GM18511 (cell line): ENCODE measurements at regions not wholly inside any gene's neighbourhood (a gene's known extent, or its start where the extent isn't known, plus 50 kb on each side); places are given as distances from the start of the nearest gene placed in this dataset.
A peak's percentile ranks its signal among the peaks of the same experiment; 100 is the strongest.

Experiments used
- ATAC-seq: cut with Tn5 transposase; IDR thresholded peaks from one replicate; pipeline ENCODE4 v1.9.1; 2021; ENCODE audit warnings: mild to moderate bottlenecking, moderate library complexity; ENCODE audit not compliant: unreplicated experiment

DNA sequence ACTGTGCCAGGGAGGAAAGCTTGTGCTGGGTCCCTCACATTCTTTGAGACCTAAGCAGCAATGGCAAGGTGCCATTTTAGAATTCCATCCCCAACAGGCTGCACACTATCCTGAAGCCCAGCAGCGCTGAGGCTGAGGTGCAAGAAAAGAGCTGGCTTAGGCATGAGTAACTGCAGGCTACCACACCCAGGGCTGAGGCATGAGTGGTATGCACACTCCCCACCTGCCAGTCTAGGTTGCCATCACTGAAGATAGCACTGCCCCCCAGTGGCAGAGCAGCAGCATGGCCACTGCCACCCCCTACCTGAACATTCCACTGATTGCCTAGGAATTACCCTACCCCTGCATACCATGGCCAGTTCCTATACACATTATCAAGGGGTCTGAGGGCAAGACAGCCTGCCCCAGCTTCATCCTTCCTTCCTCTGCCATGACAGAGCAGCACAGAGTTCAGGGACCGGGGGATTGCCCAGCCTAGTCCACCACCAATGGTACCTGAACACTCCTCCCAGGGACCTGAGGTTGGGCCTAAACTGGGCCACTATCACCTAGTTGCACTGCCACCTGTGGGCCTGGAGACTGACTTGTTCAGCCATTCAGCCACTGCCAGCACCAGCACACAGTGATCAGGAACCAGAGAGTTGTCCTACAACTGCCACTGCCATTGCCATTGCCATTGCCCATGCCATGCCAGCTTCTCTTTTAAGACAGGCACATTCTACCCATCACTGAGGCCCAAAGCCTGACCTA lies 129.8 kb downstream of the SATB1 start:
- ATAC-seq, result peak; percentile 99

DNA sequence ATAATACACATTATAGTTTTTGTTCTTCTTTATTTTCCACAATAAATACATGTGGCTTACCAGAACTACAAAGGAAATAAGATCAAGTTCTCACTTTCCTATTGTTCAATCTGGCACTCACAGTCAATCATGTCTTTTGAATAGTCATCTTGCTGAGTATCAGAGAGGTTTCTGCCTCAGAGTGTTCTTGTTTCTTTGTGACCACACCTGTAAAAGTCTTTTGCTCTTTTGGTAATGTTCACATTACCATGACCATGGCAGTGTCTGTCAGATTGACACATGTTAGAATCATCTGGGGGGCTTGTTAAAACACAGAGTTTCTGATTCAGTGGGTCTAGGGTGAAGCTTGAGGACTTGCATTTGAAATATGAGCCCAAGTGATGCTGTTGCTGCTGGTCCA lies 135.0 kb downstream of the SATB1 start:
- no peak for ATAC-seq

DNA sequence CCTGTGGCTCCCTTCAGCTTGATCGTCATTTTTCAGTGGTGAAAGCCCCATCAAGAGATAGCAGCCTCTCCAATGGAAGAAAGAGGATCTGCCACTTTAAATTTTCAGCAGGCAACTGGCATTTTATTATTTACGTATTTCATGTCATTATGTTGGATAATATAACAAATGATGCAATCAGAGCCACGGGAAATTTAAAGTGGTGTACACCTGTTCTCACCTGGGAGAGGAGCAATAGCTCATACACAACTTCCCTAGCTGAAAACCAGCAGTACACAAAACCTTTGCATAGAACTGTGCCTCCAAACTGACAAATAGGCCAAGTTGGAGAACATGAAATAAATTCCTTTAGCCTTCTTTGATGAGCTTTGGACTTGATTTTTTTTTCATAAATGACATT lies 136.9 kb downstream of the SATB1 start:
- ATAC-seq, result no peak

DNA sequence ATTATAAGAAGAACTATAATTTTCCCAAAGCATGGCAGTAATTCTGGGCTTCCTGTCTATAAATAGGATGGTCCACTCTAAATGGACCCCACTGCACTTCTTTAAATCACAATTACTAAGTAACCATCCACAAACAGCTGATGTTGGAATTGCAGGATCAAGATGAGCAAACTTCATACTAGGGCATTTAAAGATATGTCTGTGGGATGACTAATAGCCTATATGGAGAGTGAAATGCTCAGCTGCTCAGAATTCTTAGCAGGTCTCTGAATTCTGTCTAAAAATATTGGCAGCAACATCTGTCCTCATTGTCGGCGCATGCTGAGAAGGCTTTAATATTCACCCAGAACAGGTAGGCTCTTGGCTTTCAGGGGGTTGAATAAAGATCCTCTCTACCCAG lies 140.4 kb downstream of the SATB1 start:
- no peak for ATAC-seq

DNA sequence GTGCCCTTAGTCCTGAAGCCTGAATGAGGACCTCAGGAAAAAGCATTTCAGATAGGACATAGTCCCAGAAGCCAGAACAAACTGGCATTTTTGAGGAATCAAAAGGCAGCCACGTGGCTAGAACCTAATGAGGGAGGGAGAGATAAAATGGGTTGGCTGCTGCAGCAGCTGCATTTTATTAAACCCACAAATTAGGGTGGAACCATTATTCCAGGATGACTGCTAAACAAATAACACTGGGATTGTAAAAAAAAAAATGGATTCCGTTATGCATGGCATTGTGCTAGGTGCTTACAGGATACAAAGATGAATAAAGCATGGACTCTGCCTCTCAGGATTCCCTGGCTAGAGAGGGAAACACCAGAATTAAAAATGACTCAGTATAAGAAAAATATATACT lies 141.5 kb downstream of the SATB1 start:
- ATAC-seq, result no peak

DNA sequence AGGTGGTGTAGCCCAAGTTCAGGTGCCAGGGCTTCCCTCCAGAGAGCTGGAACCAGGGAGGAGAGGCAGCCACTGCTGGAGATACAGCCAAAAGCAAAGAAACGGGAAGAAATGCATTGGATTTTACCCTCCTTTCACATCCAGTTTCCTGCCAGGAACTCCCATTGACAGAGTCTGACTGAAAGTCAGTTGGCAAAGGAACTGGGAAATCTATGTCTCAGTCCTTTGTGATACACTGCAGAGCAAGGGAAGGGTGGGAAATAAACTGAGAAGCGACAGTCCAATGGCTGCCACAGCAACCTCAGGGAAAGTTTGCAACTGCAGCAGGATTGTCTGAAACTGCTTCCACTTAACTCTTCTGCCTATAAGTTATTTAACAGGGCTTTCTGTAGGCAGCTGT lies 142.6 kb downstream of the SATB1 start:
- ATAC-seq, result no peak

DNA sequence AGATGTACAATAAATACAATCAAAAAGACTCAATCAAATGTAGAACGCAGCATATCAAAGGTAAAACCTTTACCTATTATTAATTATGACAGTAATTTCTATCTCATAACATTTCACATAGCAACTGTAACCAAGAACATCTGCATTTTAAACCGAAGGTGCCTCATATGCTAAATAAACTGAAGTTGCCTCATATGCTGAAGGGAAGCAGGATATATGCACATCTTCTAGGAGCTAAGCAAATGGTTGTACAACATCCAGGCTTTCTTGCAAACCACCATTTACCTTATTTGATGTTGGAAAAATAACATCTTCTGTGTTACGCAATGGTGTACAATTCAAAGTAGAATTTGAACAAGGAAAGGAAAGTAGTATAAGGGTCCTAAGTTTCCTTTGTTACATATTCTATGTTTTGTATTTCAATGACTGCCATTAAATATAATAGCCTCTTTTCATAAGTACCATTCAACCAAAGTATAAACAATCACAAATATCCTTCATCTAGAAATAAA lies 145.9 kb downstream of the SATB1 start:
- no peak for ATAC-seq

DNA sequence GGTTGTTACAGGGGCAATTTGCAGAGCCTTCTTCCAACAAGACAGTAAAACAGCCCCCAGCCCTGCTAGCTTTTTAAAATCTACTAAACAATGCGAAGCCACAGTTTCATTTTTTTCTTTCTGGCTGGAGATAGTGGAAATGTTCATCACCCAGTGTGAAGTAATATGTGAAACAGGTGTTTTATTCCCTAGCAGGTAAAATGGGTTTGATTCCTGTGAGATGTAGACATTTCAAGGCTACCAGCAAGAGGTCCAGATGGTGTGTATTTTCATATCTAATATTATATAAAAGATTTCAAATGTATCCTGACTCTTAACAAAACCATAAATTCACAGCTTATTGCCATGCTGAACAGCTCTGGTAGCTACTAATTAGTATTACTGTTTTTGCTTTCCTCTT lies 160.3 kb downstream of the SATB1 start:
- no peak for ATAC-seq

DNA sequence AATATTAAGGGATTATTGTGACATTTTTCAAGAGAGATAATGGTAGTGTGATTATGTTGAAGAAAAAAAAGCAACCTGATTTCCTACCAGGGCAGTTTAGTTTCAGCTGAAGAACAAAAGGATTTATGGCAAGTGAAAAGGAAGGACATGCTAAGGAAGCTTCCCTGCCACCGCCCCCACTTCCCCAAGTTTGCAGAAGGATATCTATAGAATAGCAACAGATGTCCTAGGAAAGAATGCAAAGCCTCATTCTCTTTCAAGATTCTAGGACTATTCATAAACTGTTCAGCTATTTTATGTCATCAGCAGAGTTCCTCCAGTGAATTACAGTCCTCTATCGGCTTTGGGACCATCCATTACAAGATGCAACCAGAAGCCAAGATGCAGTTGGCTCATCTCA lies 160.8 kb downstream of the SATB1 start:
- no peak for ATAC-seq

DNA sequence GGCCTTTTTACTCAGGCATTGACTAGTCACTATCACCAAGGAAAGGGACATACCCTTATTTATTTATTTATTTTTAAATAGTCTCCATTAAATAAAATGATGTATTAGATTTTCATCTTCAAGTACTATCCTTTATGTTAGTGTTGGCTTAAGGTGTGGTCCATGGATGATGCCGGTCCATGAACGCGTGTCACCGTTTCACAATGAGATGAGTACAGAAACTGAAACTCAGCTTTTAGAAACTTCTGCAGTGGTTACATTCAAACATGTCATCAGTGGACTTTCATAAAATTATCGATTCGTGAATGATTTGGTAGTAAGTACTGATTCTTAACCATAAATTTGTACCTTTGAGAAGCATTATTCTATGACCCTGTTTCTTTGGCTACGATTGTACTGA lies 166.6 kb downstream of the SATB1 start:
- peak; percentile 92 for ATAC-seq

DNA sequence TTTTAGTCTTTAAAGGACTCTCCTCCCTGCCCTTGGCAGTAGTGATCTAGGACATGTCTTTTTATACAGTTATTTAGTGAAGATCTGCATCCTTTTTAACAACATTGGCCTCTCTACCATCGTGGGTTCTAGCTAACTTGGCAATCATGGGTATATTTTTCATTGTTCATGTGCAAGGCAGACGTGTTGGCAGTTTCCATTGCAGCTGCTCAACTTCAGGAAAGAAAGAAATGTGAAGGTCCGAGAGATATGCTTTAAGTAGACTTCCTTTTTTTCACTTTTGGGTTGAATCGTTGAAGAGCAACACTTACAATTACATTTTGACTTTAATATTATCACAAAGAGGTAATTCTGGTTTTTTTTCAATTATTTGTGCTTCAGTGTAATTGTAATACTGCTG lies 172.6 kb downstream of the SATB1 start:
- ATAC-seq, result no peak

DNA sequence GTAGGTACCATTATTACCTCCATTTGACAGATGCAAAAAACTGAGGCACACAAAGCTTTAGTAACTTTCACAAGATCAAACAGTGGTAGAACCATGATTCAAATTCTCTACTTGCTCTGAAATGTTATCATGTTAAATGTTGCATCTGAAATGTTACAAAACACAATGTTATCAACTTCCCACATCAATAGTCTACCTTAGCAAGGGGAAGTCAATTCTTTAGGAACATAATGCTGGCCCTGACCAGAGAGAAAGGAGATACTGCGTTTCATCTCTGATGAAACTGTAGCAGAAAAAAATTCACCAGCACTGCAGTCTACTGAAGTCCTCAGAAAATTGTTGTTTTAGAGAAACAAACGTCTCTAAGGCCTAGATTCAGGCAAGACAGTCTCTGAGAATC lies 174.1 kb downstream of the SATB1 start:
- ATAC-seq, result no peak

DNA sequence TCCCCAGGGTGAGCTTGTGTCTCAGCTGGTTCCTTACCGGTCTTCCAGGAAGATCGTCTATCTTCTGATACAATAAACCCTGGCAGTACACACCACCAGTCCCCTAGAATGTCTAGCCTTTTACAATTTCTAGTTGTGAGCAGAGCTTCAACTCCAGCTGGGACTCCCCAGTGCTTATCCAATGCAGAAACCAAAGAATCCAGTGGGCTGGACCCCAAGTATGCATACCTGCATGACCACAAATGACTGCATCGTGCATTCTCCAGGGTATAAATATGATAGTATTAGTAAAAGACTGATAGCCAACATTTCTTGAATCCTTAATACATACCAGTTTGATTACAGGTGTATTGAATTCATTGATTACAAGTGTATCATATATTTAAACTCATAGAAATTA lies 176.0 kb downstream of the SATB1 start:
- no peak for ATAC-seq

DNA sequence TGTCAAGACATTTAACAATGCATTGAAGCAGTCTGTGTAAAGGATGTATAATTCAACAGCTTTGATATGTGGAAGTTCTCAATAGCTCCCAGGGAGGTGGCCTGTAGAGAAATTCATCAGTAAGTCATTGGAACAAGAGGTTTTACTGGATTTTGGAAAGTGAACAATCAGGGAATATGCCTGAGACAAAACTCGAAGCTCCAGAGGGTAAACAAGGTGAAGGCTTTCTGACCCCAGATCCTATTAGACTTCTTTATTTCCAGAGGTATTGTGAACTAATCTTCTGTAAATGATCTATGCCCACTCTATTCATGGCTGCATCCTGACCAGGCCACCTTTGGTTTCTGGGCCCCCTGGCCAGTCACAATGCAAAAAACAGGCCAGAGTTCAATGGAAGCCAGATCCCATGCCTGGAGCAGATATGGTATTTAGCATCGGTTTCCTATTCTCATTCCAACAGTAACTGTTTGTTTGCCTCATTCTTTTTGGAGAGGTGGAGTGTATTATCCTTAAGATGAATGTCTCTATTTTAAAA lies 177.3 kb downstream of the SATB1 start:
- ATAC-seq, result no peak

DNA sequence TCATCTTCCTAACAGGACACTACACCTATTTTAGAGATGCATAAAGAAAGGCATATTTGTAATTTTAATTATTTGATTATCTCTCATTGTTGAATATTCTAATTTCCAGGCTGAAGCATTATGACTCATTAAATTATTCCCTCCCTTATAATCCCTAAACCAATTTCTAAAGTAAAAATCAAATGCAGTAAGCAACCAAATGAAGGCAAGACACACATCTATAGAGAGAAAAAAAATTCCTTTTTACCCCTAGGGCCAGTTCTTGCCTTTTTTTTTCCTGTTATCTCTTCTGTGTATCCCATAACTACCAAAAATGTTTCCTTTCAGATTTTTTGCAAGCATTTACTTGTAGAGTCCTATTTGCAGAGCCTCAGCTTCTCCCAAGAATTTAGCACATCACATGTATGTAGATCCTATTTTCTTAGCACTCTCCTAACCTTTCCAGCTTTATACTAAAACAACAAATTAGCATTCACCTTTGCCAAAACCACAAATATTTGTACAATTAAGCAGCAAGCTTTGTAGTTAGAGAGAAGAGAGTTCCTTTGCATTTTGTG lies 177.9 kb downstream of the SATB1 start:
- ATAC-seq, result no peak

DNA sequence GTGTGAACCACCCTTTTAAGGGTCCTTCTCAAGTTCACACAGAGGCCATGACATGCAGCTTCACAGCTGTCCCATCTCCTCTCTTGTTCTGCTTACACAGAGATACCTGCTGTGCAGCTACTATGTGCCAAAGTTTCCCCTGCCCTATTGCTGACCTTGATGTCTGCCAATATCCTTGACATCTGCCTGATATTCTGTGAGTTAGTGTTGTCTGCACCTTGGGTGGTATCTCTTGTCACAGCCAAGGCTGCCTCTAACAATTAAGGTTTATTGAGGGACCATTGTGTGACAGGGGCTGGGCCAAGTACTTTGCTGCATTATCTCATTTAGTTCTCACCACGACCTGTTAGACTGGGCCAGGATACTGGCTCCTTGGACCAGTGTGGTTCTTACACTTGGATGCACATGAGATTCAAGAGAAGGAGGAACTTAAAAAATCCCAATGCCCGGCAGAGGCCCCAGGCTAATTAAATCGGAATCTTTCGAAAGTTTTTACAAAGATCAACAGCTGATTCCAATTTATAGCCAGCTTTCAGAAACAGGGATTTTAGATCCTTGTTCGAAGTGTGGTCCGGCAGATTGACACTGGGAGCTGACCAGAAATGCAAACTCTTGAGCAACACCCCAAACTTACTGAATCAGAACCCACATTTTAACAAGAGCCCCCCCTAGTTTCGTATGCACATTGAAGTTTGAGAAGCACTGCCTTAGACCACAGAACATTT lies 178.6 kb downstream of the SATB1 start:
- no peak for ATAC-seq

DNA sequence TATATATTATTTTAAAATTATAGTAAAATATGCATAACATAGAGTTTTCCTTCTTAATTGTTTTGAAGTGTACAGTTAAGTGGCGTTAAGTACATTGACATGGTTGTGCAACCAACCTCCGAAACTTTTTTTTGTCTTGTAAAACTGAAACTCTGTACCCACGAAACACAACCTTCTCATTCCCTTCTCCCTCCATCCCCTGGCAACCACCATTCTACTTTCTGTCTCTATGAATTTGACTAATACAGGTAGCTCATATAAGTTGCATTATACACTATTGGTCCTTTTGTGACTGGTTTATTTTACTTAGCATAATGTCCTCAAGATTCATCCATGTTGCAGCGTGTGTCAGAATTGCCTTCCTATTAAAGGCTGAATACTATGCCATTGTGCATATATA lies 179.4 kb downstream of the SATB1 start:
- ATAC-seq, result peak; percentile 80

DNA sequence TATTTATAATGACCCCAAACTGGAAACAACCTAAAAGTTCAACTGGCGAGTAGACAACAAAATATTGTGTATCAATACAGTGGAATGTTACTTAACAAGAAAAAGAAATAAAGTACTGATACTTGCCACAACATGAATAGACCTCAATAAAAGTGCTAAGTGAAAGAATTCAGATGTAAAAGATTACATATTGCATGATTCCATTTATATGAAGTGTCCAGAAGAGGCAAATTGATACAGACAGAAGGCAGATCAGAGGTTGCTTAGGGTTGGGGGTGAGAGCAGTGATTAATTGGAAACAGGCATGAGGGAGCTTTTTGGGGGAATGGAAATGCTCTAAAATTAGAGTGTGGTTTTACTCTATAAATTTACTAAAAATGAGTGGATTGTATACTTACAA lies 183.3 kb downstream of the SATB1 start:
- ATAC-seq, result no peak

DNA sequence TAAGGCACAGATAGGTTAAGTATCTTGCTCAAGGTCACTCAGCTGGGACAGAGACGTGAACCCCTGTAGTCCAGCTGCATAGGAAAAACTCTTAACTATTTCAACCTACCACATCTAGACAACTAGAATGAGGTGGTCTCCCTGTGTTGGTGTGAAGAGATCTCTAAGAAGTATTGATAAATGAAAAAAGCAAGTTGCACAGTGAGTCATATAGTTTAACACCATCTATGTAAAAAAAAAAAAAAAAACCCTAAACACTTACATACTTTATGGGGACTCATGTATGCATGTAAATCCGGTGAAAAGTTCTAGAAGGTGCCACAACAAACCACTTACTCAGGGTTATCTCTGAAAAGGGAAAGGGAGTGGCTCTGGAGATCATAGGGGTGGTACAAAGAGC lies 185.5 kb downstream of the SATB1 start:
- ATAC-seq, result no peak

DNA sequence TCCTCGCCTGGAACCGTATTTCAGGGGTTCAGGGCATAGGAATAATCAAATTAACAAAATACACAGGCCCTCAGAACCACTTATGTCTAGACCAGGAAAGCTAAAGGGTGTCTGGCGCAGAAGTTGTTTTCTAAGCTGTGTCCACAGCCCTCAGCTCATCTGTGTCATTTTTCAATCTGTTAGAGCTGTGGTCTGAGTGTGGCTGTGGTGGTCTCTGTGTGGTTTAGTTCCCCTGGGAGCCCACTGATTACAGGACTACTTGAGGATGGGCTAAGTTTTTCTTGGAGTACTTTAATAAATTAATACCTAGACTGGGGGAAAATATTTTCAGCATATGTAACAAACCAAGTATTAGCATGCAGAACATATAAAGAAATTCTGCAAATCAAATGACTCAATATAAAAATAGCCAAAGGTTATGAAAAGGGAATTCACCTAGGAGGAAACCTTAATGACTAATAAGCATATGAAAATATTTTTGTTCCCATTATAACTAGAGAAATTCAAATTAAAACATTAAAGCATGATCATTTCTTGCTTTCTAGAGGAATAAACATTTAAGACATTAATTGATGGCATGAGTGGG lies 186.3 kb downstream of the SATB1 start:
- no peak for ATAC-seq

DNA sequence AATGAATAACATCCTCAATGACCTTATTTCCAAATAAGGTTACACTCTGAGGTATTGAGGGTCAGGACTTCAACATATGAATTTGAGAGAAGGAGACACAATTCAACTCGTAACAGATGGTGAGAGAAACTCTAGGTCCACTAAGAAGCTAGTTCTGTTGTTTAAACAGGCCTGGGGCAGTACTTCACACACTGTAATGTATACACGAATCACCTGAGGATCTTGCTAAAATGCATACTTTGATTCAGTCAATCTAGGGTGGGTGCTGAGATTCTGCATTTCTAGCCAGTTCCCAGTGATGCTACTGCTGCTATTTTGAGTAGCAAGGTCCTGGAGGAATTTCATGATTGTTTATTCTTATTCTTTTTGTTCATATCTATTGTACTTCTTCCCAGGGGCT lies 186.8 kb downstream of the SATB1 start:
- ATAC-seq, result no peak
